ENCODE measurements at regions not wholly inside any gene's neighbourhood (a gene's known extent, or its start where the extent isn't known, plus 50 kb on each side); places are given as distances from the start of the nearest gene placed in this dataset.

- Histone ChIP-seq H3K27me3 (ENCODE audit: control insufficient read depth in 2 of 2, insufficient read depth in 2 of 2, low read length in 2 of 2) (no peaks in the 10 kb centered on the region), H4K20me1 (replicated peaks; ENCODE audit: control insufficient read depth, insufficient read depth, low read length) (no peaks in the 10 kb centered on the region; the same call in 1 of the 2 replicates), H3K9me1 (ENCODE audit: control insufficient read depth, insufficient read depth, low read length) (no peaks in the 10 kb centered on the region), H3K4me3 (no peak overlapping the region), H3K79me2 (ENCODE audit: control insufficient read depth, insufficient read depth, low read length) (no peaks in the 10 kb centered on the region), H3K9me3 (replicated peaks; ENCODE audit: control insufficient read depth, insufficient read depth, low read depth, low read length) (no peaks in the 10 kb centered on the region), H3K4me2 (ENCODE audit: insufficient read depth, low read length) (no peak overlapping the region), H3K27ac (ENCODE audit: extremely low read depth, low read depth, low read length) (no peak overlapping the region), H3K9ac (ENCODE audit: insufficient read depth in 1 of 2, low read depth in 2 of 2, low read length in 2 of 2) (no peak overlapping the region), H2AFZ (ENCODE audit: low read depth, low read length) (no peak overlapping the region), H3K4me1 (replicated peaks in 1 of 2; ENCODE audit: control insufficient read depth in 2 of 2, insufficient read depth in 2 of 2, low read length in 2 of 2) (no peaks in the 10 kb centered on the region), H3K36me3 (ENCODE audit: control insufficient read depth, insufficient read depth, low read length) (no peaks in the 10 kb centered on the region)
- BruUV-seq (replicated peaks) = no TSS peak
- FAIRE-seq (no peak), DNase-seq (ENCODE audit: extremely low read depth in 1 of 4, low spot score in 3 of 4) (no peak), ATAC-seq (no peak)
- intact Hi-C loops (cut with micrococcal nuclease) = no loop called here
- in situ Hi-C loops (cut with MboI) = no loop called here
- 0% methylated on average over 1 of the region's 2 CpGs for WGBS (ENCODE audit: insufficient coverage, low coverage, missing lambda C conversion rate)
- ChIA-PET POLR2A (no interaction called here), CTCF (ENCODE audit: low intra/inter-chr PET ratio) (no interaction called here)
- TF ChIP-seq, protein P1, sequence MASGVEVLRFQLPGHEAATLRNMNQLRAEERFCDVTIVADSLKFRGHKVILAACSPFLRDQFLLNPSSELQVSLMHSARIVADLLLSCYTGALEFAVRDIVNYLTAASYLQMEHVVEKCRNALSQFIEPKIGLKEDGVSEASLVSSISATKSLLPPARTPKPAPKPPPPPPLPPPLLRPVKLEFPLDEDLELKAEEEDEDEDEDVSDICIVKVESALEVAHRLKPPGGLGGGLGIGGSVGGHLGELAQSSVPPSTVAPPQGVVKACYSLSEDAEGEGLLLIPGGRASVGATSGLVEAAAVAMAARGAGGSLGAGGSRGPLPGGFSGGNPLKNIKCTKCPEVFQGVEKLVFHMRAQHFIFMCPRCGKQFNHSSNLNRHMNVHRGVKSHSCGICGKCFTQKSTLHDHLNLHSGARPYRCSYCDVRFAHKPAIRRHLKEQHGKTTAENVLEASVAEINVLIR (CRISPR knock-in tag; IDR thresholded peaks at IDR 0.05) = no peak
- TF ChIP-seq, protein P2, sequence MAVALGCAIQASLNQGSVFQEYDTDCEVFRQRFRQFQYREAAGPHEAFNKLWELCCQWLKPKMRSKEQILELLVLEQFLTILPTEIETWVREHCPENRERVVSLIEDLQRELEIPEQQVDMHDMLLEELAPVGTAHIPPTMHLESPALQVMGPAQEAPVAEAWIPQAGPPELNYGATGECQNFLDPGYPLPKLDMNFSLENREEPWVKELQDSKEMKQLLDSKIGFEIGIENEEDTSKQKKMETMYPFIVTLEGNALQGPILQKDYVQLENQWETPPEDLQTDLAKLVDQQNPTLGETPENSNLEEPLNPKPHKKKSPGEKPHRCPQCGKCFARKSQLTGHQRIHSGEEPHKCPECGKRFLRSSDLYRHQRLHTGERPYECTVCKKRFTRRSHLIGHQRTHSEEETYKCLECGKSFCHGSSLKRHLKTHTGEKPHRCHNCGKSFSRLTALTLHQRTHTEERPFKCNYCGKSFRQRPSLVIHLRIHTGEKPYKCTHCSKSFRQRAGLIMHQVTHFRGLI (CRISPR knock-in tag; IDR thresholded peaks at IDR 0.05) = no peak
- no peak for TF ChIP-seq E4F1 (CRISPR knock-in tag; IDR thresholded peaks at IDR 0.05; ENCODE audit: borderline replicate concordance)
- no peak for TF ChIP-seq PYGO2 (tag; IDR thresholded peaks at IDR 0.05)
- no peak for TF ChIP-seq NCOA1 (IDR thresholded peaks at IDR 0.05; ENCODE audit: low read depth)
- TF ChIP-seq, protein P3, sequence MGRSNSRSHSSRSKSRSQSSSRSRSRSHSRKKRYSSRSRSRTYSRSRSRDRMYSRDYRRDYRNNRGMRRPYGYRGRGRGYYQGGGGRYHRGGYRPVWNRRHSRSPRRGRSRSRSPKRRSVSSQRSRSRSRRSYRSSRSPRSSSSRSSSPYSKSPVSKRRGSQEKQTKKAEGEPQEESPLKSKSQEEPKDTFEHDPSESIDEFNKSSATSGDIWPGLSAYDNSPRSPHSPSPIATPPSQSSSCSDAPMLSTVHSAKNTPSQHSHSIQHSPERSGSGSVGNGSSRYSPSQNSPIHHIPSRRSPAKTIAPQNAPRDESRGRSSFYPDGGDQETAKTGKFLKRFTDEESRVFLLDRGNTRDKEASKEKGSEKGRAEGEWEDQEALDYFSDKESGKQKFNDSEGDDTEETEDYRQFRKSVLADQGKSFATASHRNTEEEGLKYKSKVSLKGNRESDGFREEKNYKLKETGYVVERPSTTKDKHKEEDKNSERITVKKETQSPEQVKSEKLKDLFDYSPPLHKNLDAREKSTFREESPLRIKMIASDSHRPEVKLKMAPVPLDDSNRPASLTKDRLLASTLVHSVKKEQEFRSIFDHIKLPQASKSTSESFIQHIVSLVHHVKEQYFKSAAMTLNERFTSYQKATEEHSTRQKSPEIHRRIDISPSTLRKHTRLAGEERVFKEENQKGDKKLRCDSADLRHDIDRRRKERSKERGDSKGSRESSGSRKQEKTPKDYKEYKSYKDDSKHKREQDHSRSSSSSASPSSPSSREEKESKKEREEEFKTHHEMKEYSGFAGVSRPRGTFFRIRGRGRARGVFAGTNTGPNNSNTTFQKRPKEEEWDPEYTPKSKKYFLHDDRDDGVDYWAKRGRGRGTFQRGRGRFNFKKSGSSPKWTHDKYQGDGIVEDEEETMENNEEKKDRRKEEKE (IDR thresholded peaks at IDR 0.05; ENCODE audit: borderline replicate concordance in 1 of 2, control insufficient read depth in 1 of 2, low read depth in 2 of 2, low read length in 1 of 2) = no peak
- no peak for TF ChIP-seq ZFX (CRISPR knock-in tag; IDR thresholded peaks at IDR 0.05)
- no peak for TF ChIP-seq NELFE (IDR thresholded peaks at IDR 0.05; ENCODE audit: insufficient read depth, insufficient read length)
- TF ChIP-seq, protein P4, sequence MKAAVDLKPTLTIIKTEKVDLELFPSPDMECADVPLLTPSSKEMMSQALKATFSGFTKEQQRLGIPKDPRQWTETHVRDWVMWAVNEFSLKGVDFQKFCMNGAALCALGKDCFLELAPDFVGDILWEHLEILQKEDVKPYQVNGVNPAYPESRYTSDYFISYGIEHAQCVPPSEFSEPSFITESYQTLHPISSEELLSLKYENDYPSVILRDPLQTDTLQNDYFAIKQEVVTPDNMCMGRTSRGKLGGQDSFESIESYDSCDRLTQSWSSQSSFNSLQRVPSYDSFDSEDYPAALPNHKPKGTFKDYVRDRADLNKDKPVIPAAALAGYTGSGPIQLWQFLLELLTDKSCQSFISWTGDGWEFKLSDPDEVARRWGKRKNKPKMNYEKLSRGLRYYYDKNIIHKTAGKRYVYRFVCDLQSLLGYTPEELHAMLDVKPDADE (conservative IDR thresholded peaks at IDR 0.05; ENCODE audit: control insufficient read depth, low read depth, low read length) = no peak
- TF ChIP-seq JUND (IDR thresholded peaks at IDR 0.05; ENCODE audit: borderline replicate concordance, low read depth, low read length) = no peak
- TF ChIP-seq JUND (tag; IDR thresholded peaks at IDR 0.05; ENCODE audit: borderline replicate concordance, low read depth, low read length) = no peak
- TF ChIP-seq SOX6 (IDR thresholded peaks at IDR 0.05) = no peak
Observed at GRCh38 chr9:2489838-2490314, 131.7 kb upstream of the VLDLR start.
